Ectodermal cell (in vitro differentiated cells): ENCODE measurements at regions not wholly inside any gene's neighbourhood (a gene's known extent, or its start where the extent isn't known, plus 50 kb on each side); places are given as distances from the start of the nearest gene placed in this dataset.

ENCODE experiments used
- H3K27ac ChIP-seq: 2 replicates; pipeline ENCODE4 v1.7.0; 2013; ENCODE audit warnings: mild to moderate bottlenecking, low read depth, low read length; ENCODE audit not compliant: insufficient read depth, poor library complexity, severe bottlenecking
- H3K27me3 ChIP-seq: 2 replicates; pipeline ENCODE4 v1.7.0; 2013; ENCODE audit warnings: mild to moderate bottlenecking, low read length; ENCODE audit not compliant: insufficient read depth, control insufficient read depth, poor library complexity, severe bottlenecking
- H3K36me3 ChIP-seq: one replicate; pipeline ENCODE4 v1.7.0; 2013; ENCODE audit warnings: low read length; ENCODE audit not compliant: control insufficient read depth, insufficient read depth
- H3K4me1 ChIP-seq: one replicate; pipeline ENCODE4 v1.7.0; 2013; ENCODE audit warnings: low read length; ENCODE audit not compliant: control insufficient read depth, insufficient read depth
- H3K4me3 ChIP-seq: 2 replicates; pipeline ENCODE4 v1.7.0; 2013; ENCODE audit warnings: low read depth, low read length, control low read depth; ENCODE audit not compliant: insufficient read depth
- H3K9me3 ChIP-seq: 2 replicates; pipeline ENCODE4 v1.7.0; 2013; ENCODE audit warnings: mild to moderate bottlenecking, low read length, moderate library complexity; ENCODE audit not compliant: control insufficient read depth
- WGBS, 2 experiments: methylation state at CpG; one replicate each; pipeline ENCODE4 v1.1.7; 2013; ENCODE audit warnings: missing lambda C conversion rate in 2 of 2; 5-methylcytosine and 5-hydroxymethylcytosine counted together

GRCh38 chr2:236862526-236862925 lies 223.2 kb upstream of the COPS8 start:
- Histone ChIP-seq H3K27me3 (no peaks in the 10 kb centered on the region), H3K4me3 (no peak overlapping the region), H3K4me1 (peaks cover 8% of the 10 kb centered on the region), H3K27ac (no peak overlapping the region), H3K9me3 (no peaks in the 10 kb centered on the region), H3K36me3 (no peaks in the 10 kb centered on the region)
- WGBS, 2 experiments: 92 to 94% methylated on average over 2 of the region's 2 CpGs

GRCh38 chr2:236862961-236863728 lies 222.5 kb upstream of the COPS8 start:
- Histone ChIP-seq H3K4me3 (no peak overlapping the region), H3K4me1 (peaks cover 2% of the 10 kb centered on the region), H3K36me3 (no peaks in the 10 kb centered on the region), H3K27ac (no peak overlapping the region), H3K9me3 (no peaks in the 10 kb centered on the region), H3K27me3 (no peaks in the 10 kb centered on the region)
- WGBS, 2 experiments: 95% methylated on average over 9 of the region's 9 CpGs

- H3K27ac ChIP-seq: no peak overlapping the region
- H3K9me3 ChIP-seq: no peaks in the 10 kb centered on the region
- no peaks in the 10 kb centered on the region for H3K4me1 ChIP-seq
- no peaks in the 10 kb centered on the region for H3K36me3 ChIP-seq
- no peaks in the 10 kb centered on the region for H3K27me3 ChIP-seq
- no peak overlapping the region for H3K4me3 ChIP-seq
- 95 to 96% methylated on average over 5 of the region's 5 CpGs for WGBS, 2 experiments
Observed at GRCh38 chr2:236863729-236864126, 222.0 kb upstream of the COPS8 start.

DNA sequence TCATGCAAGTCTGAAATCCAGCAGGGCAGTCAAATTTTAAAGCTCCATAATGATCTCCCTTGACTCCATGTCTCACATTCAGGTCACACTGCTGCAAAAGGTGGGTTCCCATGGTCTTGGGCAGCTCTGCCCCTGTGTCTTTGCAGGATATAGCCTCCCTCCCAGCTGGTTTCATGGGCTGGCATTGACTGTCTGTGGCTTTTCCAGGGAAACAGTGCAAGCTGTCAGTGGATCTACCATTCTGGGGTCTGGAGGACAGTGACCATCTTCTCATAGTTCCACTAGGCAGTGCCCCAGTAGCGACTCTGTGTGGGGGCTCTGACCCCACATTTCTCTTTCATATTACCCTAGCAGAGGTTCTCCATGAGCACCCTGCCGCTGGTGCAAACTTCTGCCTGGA lies 220.6 kb upstream of the COPS8 start:
- no peaks in the 10 kb centered on the region for H3K27me3 ChIP-seq
- H3K9me3 ChIP-seq: no peaks in the 10 kb centered on the region
- no peaks in the 10 kb centered on the region for H3K36me3 ChIP-seq
- H3K4me3 ChIP-seq: no peak overlapping the region
- WGBS, 2 experiments: 91 to 94% methylated on average over 2 of the region's 2 CpGs
- H3K27ac ChIP-seq: no peak overlapping the region
- H3K4me1 ChIP-seq: no peaks in the 10 kb centered on the region

DNA sequence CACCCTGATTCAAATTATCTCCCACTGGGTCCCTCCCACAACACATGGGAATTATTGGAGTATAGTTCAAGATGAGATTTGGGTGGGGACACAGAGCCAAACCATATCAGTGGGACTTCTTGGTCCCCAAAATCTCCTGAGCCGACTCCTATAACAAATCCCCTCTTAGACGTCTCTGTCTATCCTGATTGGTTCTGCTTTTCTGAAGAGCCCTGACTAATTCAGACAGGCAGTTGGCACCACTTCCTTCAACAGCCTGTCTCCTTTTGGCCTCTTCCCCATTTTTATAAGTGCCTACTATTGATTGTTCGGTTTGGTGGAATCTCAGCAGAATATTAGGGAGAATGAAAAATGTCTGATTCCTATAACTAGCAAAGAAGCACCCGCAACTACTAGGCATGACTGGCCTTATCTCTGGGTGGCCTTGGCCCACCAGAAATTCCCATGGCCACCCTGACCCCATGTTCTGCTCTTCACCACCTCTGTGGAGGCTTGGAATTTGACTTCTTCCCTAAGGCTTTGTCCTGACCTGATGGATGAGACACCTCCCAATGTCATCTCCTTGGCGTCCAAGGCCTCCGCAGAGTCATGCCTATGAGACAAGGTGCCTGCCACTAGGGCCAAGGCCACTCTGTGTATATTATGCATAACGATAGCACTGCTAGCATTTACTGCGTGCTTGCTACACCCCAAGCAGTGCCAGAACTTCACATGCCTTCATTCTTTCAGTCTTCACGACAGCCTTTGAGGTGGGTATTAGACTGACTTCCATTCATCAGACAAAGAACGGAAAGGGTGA lies 218.9 kb upstream of the COPS8 start:
- 94 to 95% methylated on average over 9 to 10 of the region's 10 CpGs for WGBS, 2 experiments
- H3K27me3 ChIP-seq: no peaks in the 10 kb centered on the region
- no peaks in the 10 kb centered on the region for H3K36me3 ChIP-seq
- no peak overlapping the region for H3K4me3 ChIP-seq
- H3K27ac ChIP-seq: no peak overlapping the region
- H3K4me1 ChIP-seq: no peaks in the 10 kb centered on the region
- no peaks in the 10 kb centered on the region for H3K9me3 ChIP-seq

- H3K4me3 ChIP-seq: no peak overlapping the region
- no peaks in the 10 kb centered on the region for H3K9me3 ChIP-seq
- H3K4me1 ChIP-seq: no peaks in the 10 kb centered on the region
- H3K36me3 ChIP-seq: no peaks in the 10 kb centered on the region
- WGBS, 2 experiments: 88 to 89% methylated on average over 12 of the region's 12 CpGs
- H3K27me3 ChIP-seq: no peaks in the 10 kb centered on the region
- no peak overlapping the region for H3K27ac ChIP-seq
Observed at GRCh38 chr2:236867441-236868260, 218.0 kb upstream of the COPS8 start.

GRCh38 chr2:236870370-236870769 lies 215.3 kb upstream of the COPS8 start:
- Histone ChIP-seq H3K27me3 (no peaks in the 10 kb centered on the region), H3K9me3 (no peaks in the 10 kb centered on the region), H3K27ac (no peak overlapping the region), H3K36me3 (no peaks in the 10 kb centered on the region), H3K4me1 (no peaks in the 10 kb centered on the region), H3K4me3 (no peak overlapping the region)
- WGBS, 2 experiments: 94 to 95% methylated on average over 4 of the region's 4 CpGs

DNA sequence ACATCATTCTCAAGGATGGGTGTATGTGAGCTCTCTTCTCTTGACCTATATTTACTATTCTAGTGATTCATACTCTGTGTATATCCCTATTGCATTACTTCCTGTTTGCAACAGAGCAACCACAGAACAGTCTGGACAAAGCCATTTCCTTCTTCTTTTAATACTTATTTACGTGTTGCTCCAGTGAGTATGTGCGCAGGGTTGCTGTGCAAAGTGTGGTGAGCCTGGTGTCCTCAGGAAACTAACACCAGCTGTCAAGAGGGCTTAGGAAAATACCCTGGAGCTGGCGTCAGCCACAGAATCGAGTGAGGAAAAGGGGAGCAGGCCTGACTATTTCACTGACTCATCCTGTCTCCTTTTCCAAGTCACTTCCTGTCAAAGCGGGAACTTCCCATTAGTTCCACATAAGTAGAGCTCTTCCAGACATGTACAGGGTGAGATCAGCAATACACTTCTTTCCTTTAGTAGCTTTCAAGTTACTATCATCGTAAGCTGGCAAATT lies 214.1 kb upstream of the COPS8 start:
- no peaks in the 10 kb centered on the region for H3K4me1 ChIP-seq
- H3K4me3 ChIP-seq: no peak overlapping the region
- H3K27ac ChIP-seq: no peak overlapping the region
- no peaks in the 10 kb centered on the region for H3K9me3 ChIP-seq
- no peaks in the 10 kb centered on the region for H3K27me3 ChIP-seq
- H3K36me3 ChIP-seq: no peaks in the 10 kb centered on the region
- 94% methylated on average over 6 of the region's 6 CpGs for WGBS, 2 experiments

- no peaks in the 10 kb centered on the region for H3K36me3 ChIP-seq
- WGBS, 2 experiments: 97 to 98% methylated on average over 4 of the region's 4 CpGs
- no peaks in the 10 kb centered on the region for H3K9me3 ChIP-seq
- H3K4me1 ChIP-seq: no peaks in the 10 kb centered on the region
- H3K27me3 ChIP-seq: no peaks in the 10 kb centered on the region
- H3K27ac ChIP-seq: no peak overlapping the region
- H3K4me3 ChIP-seq: no peak overlapping the region
Observed at GRCh38 chr2:236872015-236872414, 213.7 kb upstream of the COPS8 start.

DNA sequence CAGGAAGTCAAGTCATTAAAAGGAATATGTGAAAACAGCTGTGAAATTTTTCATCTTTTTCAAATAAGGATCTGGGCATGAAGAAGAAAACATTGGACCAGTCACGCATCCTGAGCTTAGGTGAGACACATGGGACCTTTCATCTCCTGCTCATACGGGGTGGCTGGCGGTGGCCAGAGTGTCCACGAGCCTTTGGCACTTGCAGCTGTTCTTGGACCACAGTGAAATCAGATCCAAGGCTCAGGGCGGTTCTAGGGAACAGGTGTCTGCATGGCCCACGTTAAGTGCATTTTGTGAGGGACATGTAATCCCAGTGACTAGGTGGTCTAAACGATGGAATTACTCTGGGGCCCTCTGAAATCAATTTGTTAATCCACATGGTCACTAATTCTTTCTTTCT lies 212.7 kb upstream of the COPS8 start:
- no peaks in the 10 kb centered on the region for H3K27me3 ChIP-seq
- H3K4me3 ChIP-seq: no peak overlapping the region
- no peaks in the 10 kb centered on the region for H3K4me1 ChIP-seq
- WGBS, 2 experiments: 95% methylated on average over 7 of the region's 7 CpGs
- no peak overlapping the region for H3K27ac ChIP-seq
- H3K9me3 ChIP-seq: no peaks in the 10 kb centered on the region
- no peaks in the 10 kb centered on the region for H3K36me3 ChIP-seq
